ENCODE measurements at regions not wholly inside any gene's neighbourhood (a gene's known extent, or its start where the extent isn't known, plus 50 kb on each side); places are given as distances from the start of the nearest gene placed in this dataset.
"Not testable (repeated sequence)": the region's sequence is repeated elsewhere in the genome, so short reads cannot be mapped to it uniquely, and the experiment has no call there.

- WGBS, 2 donors = 91 to 94% methylated on average over 1 of the region's 1 CpG
- intact Hi-C loops (cut with DNase I) = no loop called here
- no peaks in the 10 kb centered on the region for H3K36me3 ChIP-seq (ENCODE audit: control insufficient read depth in 1 of 2, insufficient read depth in 2 of 2, low read length in 1 of 2)
- H3K27me3 ChIP-seq (ENCODE audit: control insufficient read depth in 1 of 2, insufficient read depth in 2 of 2, low read length in 1 of 2) = no peaks in the 10 kb centered on the region
- H3K9me3 ChIP-seq (ENCODE audit: control insufficient read depth, low read length) = no peaks in the 10 kb centered on the region
- H3K4me1 ChIP-seq (ENCODE audit: control insufficient read depth in 1 of 2, insufficient read depth in 2 of 2, low read length in 2 of 2) = no peaks in the 10 kb centered on the region
- no peak overlapping the region for H3K27ac ChIP-seq (ENCODE audit: low read depth in 1 of 2, low read length in 2 of 2)
- DNase-seq (no peak), ATAC-seq (ENCODE audit: low FRiP score) (no peak)
- H3K4me3 ChIP-seq (ENCODE audit: low read length in 2 of 2) = no peak overlapping the region
These were observed 373.3 kb upstream of the EDIL3 start for GRCh38 chr5:84758008-84758407.

DNA sequence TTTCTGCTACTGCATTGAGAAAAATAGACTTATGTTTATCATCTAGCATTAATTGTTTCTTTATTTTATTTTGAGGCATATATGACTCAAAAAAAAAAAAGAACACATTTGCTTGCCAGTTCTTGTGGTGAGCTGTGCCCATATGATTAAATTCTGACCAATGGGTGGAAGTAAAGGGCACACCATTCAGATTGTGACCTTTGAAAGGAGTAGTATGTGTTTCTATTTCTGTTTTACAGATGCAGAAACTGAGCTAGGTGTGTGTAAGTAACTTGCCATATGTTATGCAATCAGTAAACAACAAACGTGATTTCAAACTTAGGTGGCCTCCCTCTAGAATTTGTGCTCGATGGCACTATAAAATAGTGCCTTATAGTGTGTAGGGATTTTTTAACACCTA is 368.1 kb upstream of the EDIL3 start:
- WGBS, 2 donors = 64 to 70% methylated on average over 2 of the region's 2 CpGs
- no peak for ATAC-seq (ENCODE audit: low FRiP score)

GRCh38 chr5:84748313-84748712 is 363.6 kb upstream of the EDIL3 start:
- no peaks in the 10 kb centered on the region for H3K9me3 ChIP-seq (ENCODE audit: control insufficient read depth, low read length)
- H3K4me3 ChIP-seq (ENCODE audit: low read length in 2 of 2) = no peak overlapping the region
- WGBS, 2 donors = 0 to 90% methylated on average over 1 of the region's 1 CpG
- ATAC-seq (ENCODE audit: low FRiP score) = no peak
- no peak overlapping the region for H3K27ac ChIP-seq (ENCODE audit: low read depth in 1 of 2, low read length in 2 of 2)
- H3K4me1 ChIP-seq (ENCODE audit: control insufficient read depth in 1 of 2, insufficient read depth in 2 of 2, low read length in 2 of 2) = no peaks in the 10 kb centered on the region
- DNase-seq = no peak
- intact Hi-C loops (cut with DNase I) = no loop called here
- no peaks in the 10 kb centered on the region for H3K27me3 ChIP-seq (ENCODE audit: control insufficient read depth in 1 of 2, insufficient read depth in 2 of 2, low read length in 1 of 2)
- H3K36me3 ChIP-seq (ENCODE audit: control insufficient read depth in 1 of 2, insufficient read depth in 2 of 2, low read length in 1 of 2) = no peaks in the 10 kb centered on the region

More for the DNA sequence above, 368.1 kb upstream of the EDIL3 start:
- intact Hi-C loops (cut with DNase I) = no loop called here
- no peak overlapping the region for H3K27ac ChIP-seq (ENCODE audit: low read depth in 1 of 2, low read length in 2 of 2)
- H3K4me1 ChIP-seq (ENCODE audit: control insufficient read depth in 1 of 2, insufficient read depth in 2 of 2, low read length in 2 of 2) = no peaks in the 10 kb centered on the region
- no peaks in the 10 kb centered on the region for H3K27me3 ChIP-seq (ENCODE audit: control insufficient read depth in 1 of 2, insufficient read depth in 2 of 2, low read length in 1 of 2)
- no peak overlapping the region for H3K4me3 ChIP-seq (ENCODE audit: low read length in 2 of 2)
- DNase-seq = no peak
- H3K9me3 ChIP-seq (ENCODE audit: control insufficient read depth, low read length) = no peaks in the 10 kb centered on the region
- H3K36me3 ChIP-seq (ENCODE audit: control insufficient read depth in 1 of 2, insufficient read depth in 2 of 2, low read length in 1 of 2) = no peaks in the 10 kb centered on the region

- H3K4me1 ChIP-seq (ENCODE audit: control insufficient read depth in 1 of 2, insufficient read depth in 2 of 2, low read length in 2 of 2); H3K27ac ChIP-seq (ENCODE audit: low read depth in 1 of 2, low read length in 2 of 2); DNase-seq; H3K36me3 ChIP-seq (ENCODE audit: control insufficient read depth in 1 of 2, insufficient read depth in 2 of 2, low read length in 1 of 2); intact Hi-C loops (cut with DNase I); H3K4me3 ChIP-seq (ENCODE audit: low read length in 2 of 2); H3K27me3 ChIP-seq (ENCODE audit: control insufficient read depth in 1 of 2, insufficient read depth in 2 of 2, low read length in 1 of 2); H3K9me3 ChIP-seq (ENCODE audit: control insufficient read depth, low read length); ATAC-seq (ENCODE audit: low FRiP score): not testable (repeated sequence)
- WGBS, 2 donors = 93 to 95% methylated on average over 2 of the region's 2 CpGs
These were observed 361.6 kb upstream of the EDIL3 start for GRCh38 chr5:84746280-84746679.

DNA sequence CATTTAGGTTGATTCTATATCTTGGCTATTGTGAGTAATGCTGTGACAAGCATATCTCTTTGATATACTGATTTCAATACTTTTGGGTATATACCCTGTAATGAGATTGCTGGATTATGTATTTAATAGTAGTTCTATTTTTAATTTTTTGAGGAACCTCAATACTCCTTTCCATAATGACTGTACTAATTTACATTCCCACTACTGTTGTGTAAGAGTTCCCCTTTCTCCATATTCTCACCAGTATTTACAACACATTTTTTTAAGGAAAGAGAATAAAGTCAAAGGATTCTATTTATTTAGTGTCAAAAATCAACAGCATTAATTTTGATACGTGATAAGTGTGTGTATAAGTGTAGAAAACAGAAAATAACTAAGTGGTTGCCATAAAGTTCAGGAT is 356.4 kb upstream of the EDIL3 start:
- 68 to 71% methylated on average over 1 of the region's 1 CpG for WGBS, 2 donors
- no peak overlapping the region for H3K4me3 ChIP-seq (ENCODE audit: low read length in 2 of 2)
- no peaks in the 10 kb centered on the region for H3K36me3 ChIP-seq (ENCODE audit: control insufficient read depth in 1 of 2, insufficient read depth in 2 of 2, low read length in 1 of 2)
- no peaks in the 10 kb centered on the region for H3K27me3 ChIP-seq (ENCODE audit: control insufficient read depth in 1 of 2, insufficient read depth in 2 of 2, low read length in 1 of 2)
- no peak for DNase-seq
- peaks cover 1% of the 10 kb centered on the region for H3K9me3 ChIP-seq (ENCODE audit: control insufficient read depth, low read length)
- no peak overlapping the region for H3K27ac ChIP-seq (ENCODE audit: low read depth in 1 of 2, low read length in 2 of 2)
- H3K4me1 ChIP-seq (ENCODE audit: control insufficient read depth in 1 of 2, insufficient read depth in 2 of 2, low read length in 2 of 2) = no peaks in the 10 kb centered on the region
- intact Hi-C loops (cut with DNase I) = no loop called here
- ATAC-seq (ENCODE audit: low FRiP score) = no peak

DNA sequence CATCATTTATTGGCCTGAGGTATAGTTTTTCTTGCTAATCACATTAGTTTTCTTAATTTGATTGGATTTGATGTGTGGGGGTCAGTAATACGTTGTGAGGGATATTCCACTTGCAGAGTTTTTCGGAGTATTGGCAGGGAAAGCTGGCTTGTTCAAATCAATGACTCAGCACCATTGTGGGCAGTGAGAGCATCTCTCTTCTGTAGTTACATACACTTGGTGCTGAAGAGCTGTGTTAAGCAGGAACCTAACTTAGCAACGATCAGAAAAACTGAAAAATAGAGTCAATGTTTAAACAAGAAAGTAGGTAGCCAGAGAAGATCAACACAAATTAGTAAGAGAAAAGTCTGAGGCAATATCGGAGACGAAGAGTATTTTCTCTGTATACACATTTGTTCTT is 344.6 kb upstream of the EDIL3 start:
- Histone ChIP-seq H3K36me3 (ENCODE audit: control insufficient read depth in 1 of 2, insufficient read depth in 2 of 2, low read length in 1 of 2) (no peaks in the 10 kb centered on the region), H3K4me3 (ENCODE audit: low read length in 2 of 2) (no peak overlapping the region), H3K4me1 (ENCODE audit: control insufficient read depth in 1 of 2, insufficient read depth in 2 of 2, low read length in 2 of 2) (no peaks in the 10 kb centered on the region), H3K27me3 (ENCODE audit: control insufficient read depth in 1 of 2, insufficient read depth in 2 of 2, low read length in 1 of 2) (no peaks in the 10 kb centered on the region), H3K9me3 (ENCODE audit: control insufficient read depth, low read length) (no peaks in the 10 kb centered on the region), H3K27ac (ENCODE audit: low read depth in 1 of 2, low read length in 2 of 2) (no peak overlapping the region)
- intact Hi-C loops (cut with DNase I) = no loop called here
- ATAC-seq (ENCODE audit: low FRiP score) = no peak
- WGBS, 2 donors = 57 to 60% methylated on average over 5 of the region's 5 CpGs
- DNase-seq = no peak

GRCh38 chr5:84727708-84728107 is 343.0 kb upstream of the EDIL3 start:
- Histone ChIP-seq H3K9me3 (ENCODE audit: control insufficient read depth, low read length) (no peaks in the 10 kb centered on the region), H3K4me3 (ENCODE audit: low read length in 2 of 2) (no peak overlapping the region), H3K27ac (ENCODE audit: low read depth in 1 of 2, low read length in 2 of 2) (no peak overlapping the region), H3K36me3 (ENCODE audit: control insufficient read depth in 1 of 2, insufficient read depth in 2 of 2, low read length in 1 of 2) (no peaks in the 10 kb centered on the region), H3K27me3 (ENCODE audit: control insufficient read depth in 1 of 2, insufficient read depth in 2 of 2, low read length in 1 of 2) (no peaks in the 10 kb centered on the region), H3K4me1 (ENCODE audit: control insufficient read depth in 1 of 2, insufficient read depth in 2 of 2, low read length in 2 of 2) (no peaks in the 10 kb centered on the region)
- DNase-seq (no peak), ATAC-seq (ENCODE audit: low FRiP score) (no peak)
- intact Hi-C loops (cut with DNase I) = no loop called here
- 86 to 91% methylated on average over 2 of the region's 2 CpGs for WGBS, 2 donors

DNA sequence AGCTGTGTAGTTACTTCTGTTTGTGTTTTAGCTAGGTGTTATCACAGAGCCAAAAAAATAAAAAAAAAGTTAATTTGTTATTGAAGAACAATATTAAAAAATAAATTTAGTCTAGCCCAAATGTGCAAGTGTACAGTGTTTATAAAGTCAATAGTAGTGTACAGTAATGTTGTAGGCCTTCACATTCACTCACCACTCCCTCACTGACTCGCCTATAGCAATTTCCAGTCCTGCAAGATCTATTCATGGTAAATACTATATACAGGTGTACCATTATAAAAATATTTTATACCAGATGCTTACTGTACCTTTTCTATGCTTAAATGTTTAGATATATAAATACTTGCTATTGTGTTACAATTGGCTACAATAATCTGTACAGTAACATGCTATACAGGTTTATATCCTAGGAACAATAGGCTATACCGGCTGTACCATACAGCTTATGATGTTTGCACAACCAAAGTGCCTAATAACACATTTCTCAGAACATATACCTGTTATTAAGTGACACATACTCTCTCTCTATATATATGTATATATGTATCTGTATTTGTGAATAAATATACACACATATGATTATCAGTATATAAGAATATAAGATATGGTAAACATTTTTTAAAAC is 341.4 kb upstream of the EDIL3 start:
- intact Hi-C loops (cut with DNase I) = no loop called here
- Histone ChIP-seq H3K9me3 (ENCODE audit: control insufficient read depth, low read length) (no peaks in the 10 kb centered on the region), H3K4me1 (ENCODE audit: control insufficient read depth in 1 of 2, insufficient read depth in 2 of 2, low read length in 2 of 2) (no peaks in the 10 kb centered on the region), H3K36me3 (ENCODE audit: control insufficient read depth in 1 of 2, insufficient read depth in 2 of 2, low read length in 1 of 2) (no peaks in the 10 kb centered on the region), H3K4me3 (ENCODE audit: low read length in 2 of 2) (no peak overlapping the region), H3K27ac (ENCODE audit: low read depth in 1 of 2, low read length in 2 of 2) (no peak overlapping the region), H3K27me3 (ENCODE audit: control insufficient read depth in 1 of 2, insufficient read depth in 2 of 2, low read length in 1 of 2) (no peaks in the 10 kb centered on the region)
- no peak for ATAC-seq (ENCODE audit: low FRiP score)
- DNase-seq = no peak
- WGBS, 2 donors = 88 to 92% methylated on average over 2 of the region's 2 CpGs

DNA sequence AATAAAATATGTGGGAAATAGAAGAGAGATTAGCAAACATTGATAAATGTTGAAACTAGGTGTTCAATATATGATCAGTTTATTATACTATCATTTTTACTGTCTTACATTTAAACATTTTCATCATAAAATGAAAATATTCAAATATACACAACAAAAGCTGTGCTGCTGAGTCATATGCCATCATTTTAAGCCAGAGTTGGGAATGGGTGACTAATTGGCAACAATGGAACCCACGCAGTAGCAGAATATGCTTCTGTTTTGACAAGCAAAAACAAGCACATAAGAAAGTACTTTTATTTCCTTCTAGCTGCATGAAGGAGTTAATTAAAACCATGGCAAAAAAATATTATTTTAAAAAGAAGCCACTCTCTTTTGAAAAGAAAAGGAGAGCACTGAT is 340.0 kb upstream of the EDIL3 start:
- Histone ChIP-seq H3K4me1 (ENCODE audit: control insufficient read depth in 1 of 2, insufficient read depth in 2 of 2, low read length in 2 of 2) (no peaks in the 10 kb centered on the region), H3K9me3 (ENCODE audit: control insufficient read depth, low read length) (no peaks in the 10 kb centered on the region), H3K27ac (ENCODE audit: low read depth in 1 of 2, low read length in 2 of 2) (no peak overlapping the region), H3K27me3 (ENCODE audit: control insufficient read depth in 1 of 2, insufficient read depth in 2 of 2, low read length in 1 of 2) (no peaks in the 10 kb centered on the region), H3K4me3 (ENCODE audit: low read length in 2 of 2) (no peak overlapping the region), H3K36me3 (ENCODE audit: control insufficient read depth in 1 of 2, insufficient read depth in 2 of 2, low read length in 1 of 2) (no peaks in the 10 kb centered on the region)
- intact Hi-C loops (cut with DNase I) = no loop called here
- DNase-seq = no peak
- WGBS, 2 donors = 54 to 58% methylated on average over 1 of the region's 1 CpG
- no peak for ATAC-seq (ENCODE audit: low FRiP score)

Measured in aorta (tissue), 5 donors.